ENCODE measurements at regions not wholly inside any gene's neighbourhood (a gene's known extent, or its start where the extent isn't known, plus 50 kb on each side); places are given as distances from the start of the nearest gene placed in this dataset.

GRCh38 chr7:46288861-46289260 lies 367.8 kb upstream of the IGFBP3 start:
- Histone ChIP-seq H2AFZ (ENCODE audit: low read length) (no peak overlapping the region), H3K9ac (ENCODE audit: low read depth, low read length, poor library complexity, severe bottlenecking) (no peak overlapping the region), H3K4me3 (ENCODE audit: low read length, poor library complexity, severe bottlenecking) (no peak overlapping the region), H3K4me2 (ENCODE audit: low read depth, low read length, poor library complexity, severe bottlenecking) (no peak overlapping the region), H3K9me2 (replicated peaks; ENCODE audit: low read depth, low read length) (no peaks in the 10 kb centered on the region), H3K36me3 (ENCODE audit: insufficient read depth, low read length) (no peaks in the 10 kb centered on the region), H3K79me2 (ENCODE audit: insufficient read depth, low read length) (no peaks in the 10 kb centered on the region), H3K27me3 (ENCODE audit: insufficient read depth, low read length, poor library complexity, severe bottlenecking) (no peaks in the 10 kb centered on the region), H3K4me1 (ENCODE audit: insufficient read depth, low read length, poor library complexity, severe bottlenecking) (no peaks in the 10 kb centered on the region), H3K9me3 (ENCODE audit: insufficient read depth, low read depth, low read length) (no peaks in the 10 kb centered on the region), H4K20me1 (ENCODE audit: insufficient read depth, low read length, poor library complexity, severe bottlenecking) (no peaks in the 10 kb centered on the region), H3F3A (ENCODE audit: low read depth) (no peaks in the 10 kb centered on the region)
- TF ChIP-seq EZH2phosphoT487 (IDR thresholded peaks at IDR 0.05; ENCODE audit: borderline replicate concordance) (no peak), CTCF (conservative IDR thresholded peaks at IDR 0.05; ENCODE audit: low read length) (no peak)

- Histone ChIP-seq H3K9me3 (ENCODE audit: insufficient read depth, low read depth, low read length) (no peaks in the 10 kb centered on the region), H3K36me3 (ENCODE audit: insufficient read depth, low read length) (no peaks in the 10 kb centered on the region), H3K9ac (ENCODE audit: low read depth, low read length, poor library complexity, severe bottlenecking) (no peak overlapping the region), H3K9me2 (replicated peaks; ENCODE audit: low read depth, low read length) (no peaks in the 10 kb centered on the region), H3K4me1 (ENCODE audit: insufficient read depth, low read length, poor library complexity, severe bottlenecking) (no peaks in the 10 kb centered on the region), H3K4me3 (ENCODE audit: low read length, poor library complexity, severe bottlenecking) (no peak overlapping the region), H3F3A (ENCODE audit: low read depth) (no peaks in the 10 kb centered on the region), H2AFZ (ENCODE audit: low read length) (no peak overlapping the region), H3K79me2 (ENCODE audit: insufficient read depth, low read length) (no peaks in the 10 kb centered on the region), H3K27me3 (ENCODE audit: insufficient read depth, low read length, poor library complexity, severe bottlenecking) (no peaks in the 10 kb centered on the region), H4K20me1 (ENCODE audit: insufficient read depth, low read length, poor library complexity, severe bottlenecking) (no peaks in the 10 kb centered on the region), H3K4me2 (ENCODE audit: low read depth, low read length, poor library complexity, severe bottlenecking) (no peak overlapping the region)
- TF ChIP-seq CTCF (conservative IDR thresholded peaks at IDR 0.05; ENCODE audit: low read length) (no peak), EZH2phosphoT487 (IDR thresholded peaks at IDR 0.05; ENCODE audit: borderline replicate concordance) (no peak)
Measured at GRCh38 chr7:46288010-46288409, 366.9 kb upstream of the IGFBP3 start.

- TF ChIP-seq CTCF (conservative IDR thresholded peaks at IDR 0.05; ENCODE audit: low read length) (no peak), EZH2phosphoT487 (IDR thresholded peaks at IDR 0.05; ENCODE audit: borderline replicate concordance) (no peak)
- H2AFZ ChIP-seq (ENCODE audit: low read length): no peak overlapping the region
Measured at GRCh38 chr7:46286957-46287356, 365.9 kb upstream of the IGFBP3 start.

More at GRCh38 chr7:46286957-46287356, 365.9 kb upstream of the IGFBP3 start:
- Histone ChIP-seq H3K9me2 (replicated peaks; ENCODE audit: low read depth, low read length) (no peaks in the 10 kb centered on the region), H3K27me3 (ENCODE audit: insufficient read depth, low read length, poor library complexity, severe bottlenecking) (no peaks in the 10 kb centered on the region), H3K9ac (ENCODE audit: low read depth, low read length, poor library complexity, severe bottlenecking) (no peak overlapping the region), H4K20me1 (ENCODE audit: insufficient read depth, low read length, poor library complexity, severe bottlenecking) (no peaks in the 10 kb centered on the region), H3K4me1 (ENCODE audit: insufficient read depth, low read length, poor library complexity, severe bottlenecking) (no peaks in the 10 kb centered on the region), H3K4me2 (ENCODE audit: low read depth, low read length, poor library complexity, severe bottlenecking) (no peak overlapping the region), H3K4me3 (ENCODE audit: low read length, poor library complexity, severe bottlenecking) (no peak overlapping the region), H3K9me3 (ENCODE audit: insufficient read depth, low read depth, low read length) (no peaks in the 10 kb centered on the region), H3F3A (ENCODE audit: low read depth) (no peaks in the 10 kb centered on the region), H3K79me2 (ENCODE audit: insufficient read depth, low read length) (no peaks in the 10 kb centered on the region), H3K36me3 (ENCODE audit: insufficient read depth, low read length) (no peaks in the 10 kb centered on the region)
